ENCODE measurements at regions not wholly inside any gene's neighbourhood (a gene's known extent, or its start where the extent isn't known, plus 50 kb on each side); places are given as distances from the start of the nearest gene placed in this dataset.

DNA sequence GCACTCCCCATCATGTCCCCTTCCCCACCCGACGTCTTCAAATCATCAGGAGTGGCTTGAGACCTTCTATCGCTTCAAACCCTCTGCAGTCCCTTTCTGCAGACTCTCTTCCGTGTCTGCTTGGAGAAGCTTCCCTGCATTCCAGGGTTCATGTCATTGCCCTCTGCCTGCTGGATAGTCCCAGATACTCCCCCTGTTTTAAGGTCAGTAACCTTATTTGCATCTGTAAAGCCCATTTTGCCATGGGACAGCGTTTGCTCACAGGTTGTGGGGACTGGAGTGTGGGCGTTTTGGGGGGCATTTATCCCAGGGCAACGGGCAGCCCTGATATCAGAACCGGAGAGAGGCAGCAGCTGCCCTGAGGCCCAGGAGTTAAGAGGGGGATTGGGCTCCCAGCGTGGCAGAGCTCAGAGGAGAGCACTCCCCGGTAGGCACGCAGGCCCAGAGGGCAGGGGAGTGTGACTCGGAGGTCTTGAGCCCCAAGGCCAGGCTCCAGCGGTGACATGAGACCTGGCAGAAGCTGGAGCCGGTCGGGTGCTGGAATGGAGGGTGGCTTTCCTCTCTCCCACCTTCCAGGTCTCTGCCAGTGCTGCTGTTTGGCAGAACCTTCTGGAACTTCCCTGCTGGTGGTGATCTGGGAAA, 73.8 kb downstream of the RTP5 start:
- DNase-seq: no peak

GRCh38 chr2:241943961-241944575, 74.5 kb downstream of the RTP5 start:
- no peak for DNase-seq

DNA sequence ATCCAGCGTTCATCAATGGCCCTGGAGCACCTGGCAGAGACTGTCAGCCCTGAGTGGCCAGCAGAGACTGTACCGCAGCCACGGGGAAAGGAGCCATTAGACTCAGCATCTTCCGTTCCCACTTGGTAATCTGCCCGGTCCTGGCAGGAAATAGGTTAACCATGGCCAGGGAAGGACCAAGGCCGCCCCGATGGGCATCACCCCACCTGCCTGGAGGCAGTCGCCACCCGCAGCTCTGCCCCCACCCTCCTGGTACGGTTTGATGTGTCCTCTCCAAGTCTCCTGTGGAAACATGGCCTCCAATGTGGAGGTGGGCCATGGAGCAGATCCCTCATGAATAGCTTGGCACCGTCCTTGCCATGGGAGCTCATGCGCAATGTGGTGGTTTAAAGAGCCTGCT, 75.3 kb downstream of the RTP5 start:
- no peak for DNase-seq

DNA sequence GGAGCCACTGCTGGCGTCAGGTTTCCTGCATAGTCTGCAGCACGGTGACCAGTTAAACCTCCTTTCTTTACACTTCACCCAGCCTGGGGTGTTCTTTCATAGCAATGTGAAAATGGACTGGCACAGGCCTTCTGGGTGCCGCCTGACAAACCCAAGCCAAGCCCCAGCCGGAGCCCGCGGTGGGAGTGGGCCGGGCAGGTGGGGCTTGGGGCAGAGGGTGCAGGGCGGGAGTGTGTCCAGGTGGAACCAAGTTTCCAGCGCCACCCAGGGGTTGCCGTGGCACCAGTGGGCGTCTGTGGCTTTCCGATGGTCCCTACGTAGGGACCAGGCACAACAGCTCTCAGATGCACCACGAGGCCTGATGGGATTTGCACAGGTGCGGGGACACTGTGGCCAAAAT, 75.8 kb downstream of the RTP5 start:
- DNase-seq: no peak

DNA sequence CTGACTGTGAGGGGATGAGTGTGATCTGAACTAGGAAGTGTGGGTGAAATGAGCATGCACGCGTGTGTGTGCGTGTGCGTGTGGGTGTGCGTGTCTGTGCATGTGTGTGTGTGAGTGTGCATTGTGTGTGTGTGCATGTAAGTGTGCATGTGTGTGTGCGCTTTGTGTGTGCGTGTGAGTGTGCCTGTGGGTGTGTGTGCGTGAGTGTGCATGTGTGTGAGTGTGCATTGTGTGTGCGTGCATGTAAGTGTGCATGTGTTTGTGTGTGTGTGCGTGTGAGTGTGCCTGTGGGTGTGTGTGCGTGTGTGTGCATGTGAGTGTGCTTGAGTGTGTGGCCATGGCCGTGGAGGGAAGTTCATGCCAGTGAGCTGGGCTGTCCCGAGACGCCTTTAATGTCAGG, 76.3 kb downstream of the RTP5 start:
- no peak for DNase-seq

- DNase-seq: no peak
Measured at GRCh38 chr2:241946306-241947003, 76.9 kb downstream of the RTP5 start.

DNA sequence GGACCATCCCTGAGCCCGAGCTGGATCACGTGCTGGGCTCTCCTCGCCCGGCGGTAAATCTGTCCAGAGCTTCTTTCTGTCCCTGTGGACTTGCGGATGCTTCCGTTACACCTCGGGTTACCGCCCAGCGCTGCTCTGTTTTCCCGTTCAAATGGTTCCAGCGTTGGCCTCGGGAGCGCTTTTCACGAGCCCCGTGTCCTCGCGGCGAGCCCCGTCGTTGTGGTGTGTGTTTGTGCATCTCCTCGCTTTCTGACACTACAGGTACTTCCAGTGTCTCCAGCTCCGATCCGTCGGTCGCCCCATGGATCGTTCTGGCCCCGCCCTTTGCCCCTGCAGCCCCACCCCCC, 77.4 kb downstream of the RTP5 start:
- no peak for DNase-seq

DNA sequence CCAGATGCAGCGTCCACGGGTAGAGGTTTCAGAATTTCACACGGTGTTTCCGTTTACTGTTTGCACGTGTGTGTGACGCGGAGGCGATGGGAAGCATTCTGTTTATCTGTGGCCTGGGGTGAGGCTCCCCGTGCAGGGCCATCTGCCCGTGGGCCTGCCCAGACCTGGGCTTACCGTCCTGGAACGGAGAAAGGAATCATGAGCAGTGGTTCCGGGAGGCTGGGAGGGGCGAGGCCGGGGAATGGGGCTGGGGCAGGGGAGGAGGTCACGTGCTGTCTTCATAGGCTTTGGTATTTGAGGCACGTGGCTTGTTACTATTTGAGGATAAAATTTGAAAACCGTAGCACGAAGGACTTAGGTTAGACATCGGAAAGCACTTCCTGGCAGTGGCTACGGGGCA, 77.9 kb downstream of the RTP5 start:
- no peak for DNase-seq

GRCh38 chr2:241947876-241948275, 78.3 kb downstream of the RTP5 start:
- no peak for DNase-seq

- no peak for DNase-seq
Measured at GRCh38 chr2:241948299-241948897, 78.9 kb downstream of the RTP5 start.

DNA sequence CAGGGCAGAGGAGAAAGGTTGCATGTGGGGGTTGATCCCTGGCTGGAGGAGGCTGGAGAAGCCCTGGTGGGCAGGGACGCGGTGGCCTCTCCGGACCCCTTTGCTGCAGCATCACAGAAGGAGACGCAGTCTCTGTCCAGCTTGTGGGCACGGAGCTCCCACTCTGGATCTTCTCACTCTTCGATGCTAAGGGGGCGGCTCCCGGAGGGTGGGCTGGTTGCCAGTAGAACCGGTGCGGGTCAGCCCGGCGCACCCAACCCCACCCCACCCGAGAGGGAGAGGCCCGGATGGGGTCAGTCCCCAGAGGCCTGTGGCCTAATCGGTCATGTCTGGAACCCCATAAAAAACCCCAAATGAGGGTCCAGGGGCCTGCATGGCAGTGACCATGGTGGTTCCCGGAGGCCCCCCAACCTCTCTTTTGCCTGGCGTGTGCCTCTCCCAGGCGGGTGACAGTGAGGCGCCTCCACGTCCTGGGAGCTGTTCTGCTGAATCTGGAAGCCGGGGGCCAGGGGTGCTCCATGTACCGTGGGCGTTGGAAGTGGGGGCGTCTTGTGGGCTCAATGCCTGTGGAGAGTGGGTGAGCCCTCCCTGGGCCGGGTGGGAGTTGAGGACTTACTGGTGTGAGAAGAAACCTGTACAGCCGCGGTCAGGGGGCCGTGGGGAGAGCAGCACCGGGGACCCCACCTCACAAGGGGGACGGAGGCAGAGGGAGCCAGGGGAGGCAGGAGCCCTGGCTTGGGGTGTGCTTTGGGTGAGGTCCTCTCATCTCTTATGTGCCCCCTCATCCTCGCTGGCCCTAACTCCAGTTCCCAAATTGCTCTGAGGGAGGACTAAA, 79.6 kb downstream of the RTP5 start:
- no peak for DNase-seq

- no peak for DNase-seq
Measured at GRCh38 chr2:241949736-241950412, 80.3 kb downstream of the RTP5 start.

- DNase-seq: peak; percentile 54 to 56
Measured at GRCh38 chr2:241950413-241951315, 81.1 kb downstream of the RTP5 start.

- DNase-seq: no peak
Measured at GRCh38 chr2:241951316-241951700, 81.8 kb downstream of the RTP5 start.

- no peak for DNase-seq
Measured at GRCh38 chr2:241951920-241952319, 82.4 kb downstream of the RTP5 start.

- DNase-seq: no peak
Measured at GRCh38 chr2:241952816-241953215, 83.3 kb downstream of the RTP5 start.

DNA sequence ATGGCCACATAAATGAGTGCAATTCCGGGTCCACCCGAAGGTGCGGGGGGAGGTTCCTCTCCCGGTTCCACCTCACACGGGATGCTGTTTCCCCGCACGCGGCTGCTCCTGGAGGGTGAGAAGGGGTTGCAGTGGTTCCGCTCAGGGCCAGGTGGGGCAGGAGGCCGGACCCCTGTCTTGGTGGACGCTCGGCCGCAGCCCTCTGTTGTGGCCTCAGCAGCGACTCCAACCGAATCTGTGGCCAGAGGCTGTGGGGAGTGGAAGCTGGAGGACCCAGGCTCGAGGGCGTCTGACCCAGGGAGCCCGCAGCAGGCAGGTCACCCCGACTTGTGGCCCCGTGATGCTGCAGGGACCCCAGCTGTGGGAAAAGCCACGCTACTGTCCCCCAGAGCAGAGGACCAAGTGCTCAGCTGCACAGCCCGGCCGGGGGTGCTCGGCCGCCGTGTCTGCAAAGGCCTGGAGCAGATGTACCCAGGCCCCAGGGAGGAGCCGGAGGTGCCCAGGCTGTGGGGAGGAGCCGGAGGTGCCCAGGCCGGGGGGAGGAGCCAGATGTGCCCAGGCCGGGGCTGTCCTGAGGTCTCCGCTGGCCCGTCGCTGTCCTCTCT, 83.9 kb downstream of the RTP5 start:
- no peak for DNase-seq

- no peak for DNase-seq
Measured at GRCh38 chr2:241956521-241957110, 87.1 kb downstream of the RTP5 start.

GRCh38 chr2:241957276-241957675, 87.7 kb downstream of the RTP5 start:
- no peak for DNase-seq

DNA sequence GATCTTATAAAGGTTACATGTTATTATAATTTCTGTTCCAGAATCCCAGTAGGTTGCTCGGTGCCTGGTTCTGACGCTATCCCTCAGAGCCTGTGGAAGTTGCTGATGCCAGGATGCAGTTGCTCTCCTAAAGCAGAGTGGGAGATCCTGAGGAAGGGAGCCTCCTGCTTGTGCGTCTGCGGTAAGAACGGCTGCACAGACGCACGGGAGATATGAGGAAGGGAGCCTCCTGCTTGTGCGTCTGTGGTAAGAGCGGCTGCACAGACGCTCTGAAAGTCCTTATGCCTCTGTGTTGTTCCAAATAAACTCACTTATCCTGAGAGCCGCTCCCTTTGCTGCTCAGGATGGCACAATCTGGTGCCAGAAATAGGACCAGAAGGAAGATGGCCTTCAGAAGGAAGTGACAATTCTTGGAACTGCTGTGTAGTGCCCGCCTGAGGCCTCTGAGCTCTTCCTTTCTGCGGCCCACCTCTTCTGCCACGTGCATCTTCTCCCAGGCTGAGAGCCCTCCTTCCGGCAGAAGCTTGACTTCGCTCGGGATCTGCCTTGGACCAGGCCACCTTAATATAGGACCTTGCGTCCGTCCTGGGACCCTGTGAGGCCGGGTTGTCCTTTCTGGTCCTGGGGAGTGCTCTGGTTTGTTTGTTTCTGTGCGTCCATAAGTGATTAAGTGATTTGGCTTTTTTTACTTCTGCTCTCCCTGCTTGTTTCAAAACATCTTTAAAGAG, 89.5 kb downstream of the RTP5 start:
- DNase-seq: no peak
